Neural cell (in vitro differentiated cells): ENCODE measurements at regions not wholly inside any gene's neighbourhood (a gene's known extent, or its start where the extent isn't known, plus 50 kb on each side); places are given as distances from the start of the nearest gene placed in this dataset.

Source experiments
- H2AFZ ChIP-seq: fragments of 200-600, 300-800 bp; sonication (generic), shearing (Covaris generic); 2 replicates; pipeline ENCODE4 v1.6.0; 2014; ENCODE audit warnings: low read depth, mild to moderate bottlenecking, antibody characterized with exemption, low read length, moderate library complexity
- H3F3A ChIP-seq: fragments of 200-600 bp; shearing (Covaris generic); 2 replicates; pipeline ENCODE4 v1.6.1; 2016; ENCODE audit warnings: mild to moderate bottlenecking, moderate library complexity, mixed read lengths, antibody characterized with exemption, low read length; ENCODE audit not compliant: insufficient read depth, poor library complexity, severe bottlenecking
- H3K27ac ChIP-seq: fragments of 200-600, 300-800 bp; sonication (generic), shearing (Covaris generic); 2 replicates; pipeline ENCODE4 v1.5.1; 2014; ENCODE audit warnings: mild to moderate bottlenecking, low read length, moderate library complexity
- H3K27me3 ChIP-seq: fragments of 300-800, 200-600 bp; sonication (generic), shearing (Covaris generic); 2 replicates; pipeline ENCODE4 v1.6.0; 2014; ENCODE audit warnings: mild to moderate bottlenecking, low read depth, low read length, moderate library complexity; ENCODE audit not compliant: insufficient read depth
- H3K36me3 ChIP-seq: fragments of 300-800, 200-600 bp; sonication (generic), shearing (Covaris generic); 2 replicates; pipeline ENCODE4 v1.5.1; 2014; ENCODE audit warnings: mild to moderate bottlenecking, antibody characterized with exemption, low read length, moderate library complexity; ENCODE audit not compliant: insufficient read depth
- H3K4me2 ChIP-seq: fragments of 300-800, 200-600 bp; sonication (generic), shearing (Covaris generic); 2 replicates; pipeline ENCODE4 v1.6.0; 2014; ENCODE audit warnings: mild to moderate bottlenecking, low read length
- H3K4me3 ChIP-seq: fragments of 300-800, 200-600 bp; sonication (generic), shearing (Covaris generic); 2 replicates; pipeline ENCODE4 v1.5.1; 2014; ENCODE audit warnings: mild to moderate bottlenecking, low read length, moderate library complexity
- H3K79me2 ChIP-seq: fragments of 200-600 bp; shearing (Covaris generic); replicated peaks from 2 replicates; pipeline ENCODE4 v1.6.0; 2014; ENCODE audit warnings: mild to moderate bottlenecking, low read length, moderate library complexity; ENCODE audit not compliant: insufficient read depth
- H3K9ac ChIP-seq: fragments of 300-800, 200-600 bp; sonication (generic), shearing (Covaris generic); 2 replicates; pipeline ENCODE4 v1.6.1; 2016; ENCODE audit warnings: mild to moderate bottlenecking, low read length, mixed read lengths
- H3K9me2 ChIP-seq: fragments of 200-600 bp; shearing (Covaris generic); 2 replicates; pipeline ENCODE4 v1.6.1; 2016; ENCODE audit warnings: mild to moderate bottlenecking, low read length, mixed read lengths; ENCODE audit not compliant: insufficient read depth
- H3K9me3 ChIP-seq: fragments of 200-600, 300-800 bp; sonication (generic), shearing (Covaris generic); 2 replicates; pipeline ENCODE4 v1.6.1; 2016; ENCODE audit warnings: mild to moderate bottlenecking, mixed run types, low read length, moderate library complexity, mixed read lengths
- H4K20me1 ChIP-seq: fragments of 200-600 bp; shearing (Covaris generic); 2 replicates; pipeline ENCODE4 v1.6.1; 2016; ENCODE audit warnings: mild to moderate bottlenecking, mixed run types; ENCODE audit not compliant: insufficient read depth
- CTCF ChIP-seq: fragments of 450-650 bp; IDR thresholded peaks from 2 replicates; pipeline ENCODE4 v1.5.1; 2014; ENCODE audit warnings: antibody characterized with exemption, mild to moderate bottlenecking, moderate library complexity; ENCODE audit not compliant: poor library complexity, severe bottlenecking
- EP300 ChIP-seq: fragments of 450-650 bp; conservative IDR thresholded peaks from 2 replicates; pipeline ENCODE4 v1.6.1; 2014; ENCODE audit warnings: antibody characterized with exemption, mild to moderate bottlenecking, moderate library complexity; ENCODE audit not compliant: poor library complexity, severe bottlenecking
- EZH2 ChIP-seq: fragments of 200-600, 300-800 bp; shearing (Covaris generic), sonication (generic); IDR thresholded peaks from 2 replicates; pipeline ENCODE4 v1.6.1; 2014; ENCODE audit warnings: antibody characterized with exemption, low read length, borderline replicate concordance, mild to moderate bottlenecking; ENCODE audit not compliant: insufficient read depth, poor library complexity, severe bottlenecking
- MXI1 ChIP-seq: fragments of 450-650 bp; conservative IDR thresholded peaks from 2 replicates; pipeline ENCODE4 v1.6.1; 2014; ENCODE audit warnings: antibody characterized with exemption, mild to moderate bottlenecking; ENCODE audit not compliant: poor library complexity, severe bottlenecking
- POLR2AphosphoS5 ChIP-seq: IDR thresholded peaks from 2 replicates; pipeline ENCODE4 v1.6.1; 2012
- RAD21 ChIP-seq: fragments of 450-650 bp; conservative IDR thresholded peaks from 2 replicates; pipeline ENCODE4 v1.6.1; 2014; ENCODE audit warnings: antibody characterized with exemption, mild to moderate bottlenecking, moderate library complexity
- REST ChIP-seq: IDR thresholded peaks from 2 replicates; pipeline ENCODE4 v1.6.1; 2012; ENCODE audit warnings: borderline replicate concordance
- SMC3 ChIP-seq: fragments of 450-650 bp; conservative IDR thresholded peaks from 2 replicates; pipeline ENCODE4 v1.6.1; 2014; ENCODE audit warnings: antibody characterized with exemption, mild to moderate bottlenecking, moderate library complexity; ENCODE audit not compliant: poor library complexity
- TAF1 ChIP-seq: IDR thresholded peaks from 2 replicates; pipeline ENCODE4 v1.6.1; 2012; ENCODE audit warnings: low read depth

GRCh38 chr3:176513604-176514003 lies 683.7 kb downstream of the TBL1XR1 start:
- H4K20me1 ChIP-seq, result no peaks in the 10 kb centered on the region
- no peak overlapping the region for H3K4me2 ChIP-seq
- H3K27me3 ChIP-seq, result no peaks in the 10 kb centered on the region
- no peaks in the 10 kb centered on the region for H3K79me2 ChIP-seq
- H3K36me3 ChIP-seq, result no peaks in the 10 kb centered on the region
- H2AFZ ChIP-seq, result no peak overlapping the region
- H3K9ac ChIP-seq, result no peak overlapping the region
- no peak overlapping the region for H3K27ac ChIP-seq
- H3K9me3 ChIP-seq, result peaks cover 5% of the 10 kb centered on the region
- H3K4me3 ChIP-seq, result no peak overlapping the region
- no peaks in the 10 kb centered on the region for H3K9me2 ChIP-seq
- H3F3A ChIP-seq, result no peaks in the 10 kb centered on the region
- TF ChIP-seq POLR2AphosphoS5, result no peak
- TF ChIP-seq SMC3, result no peak
- TF ChIP-seq RAD21, result no peak
- no peak for TF ChIP-seq EZH2
- no peak for TF ChIP-seq REST
- TF ChIP-seq MXI1, result no peak
- no peak for TF ChIP-seq TAF1
- no peak for TF ChIP-seq EP300
- no peak for TF ChIP-seq CTCF

DNA sequence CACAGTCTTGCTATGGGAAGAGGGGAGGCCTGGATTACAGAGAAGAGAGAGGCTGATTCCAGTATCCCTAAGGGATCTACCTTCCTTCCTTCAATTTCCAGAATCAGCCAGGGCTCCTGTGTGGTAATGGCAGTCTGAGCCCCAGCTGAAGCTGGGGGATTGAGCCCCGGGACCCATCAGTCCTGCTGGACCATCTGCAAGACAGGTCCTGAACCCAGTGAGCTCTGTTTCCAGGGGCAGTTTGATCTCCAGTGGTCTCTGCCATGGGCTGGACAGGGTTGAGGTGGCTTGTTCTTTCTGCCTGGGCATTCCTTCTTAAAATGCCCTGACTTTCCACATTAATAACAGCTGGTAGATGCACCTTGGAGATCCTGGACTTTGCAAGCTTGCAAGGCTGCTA lies 685.2 kb downstream of the TBL1XR1 start:
- H4K20me1 ChIP-seq, result no peaks in the 10 kb centered on the region
- no peak overlapping the region for H3K4me2 ChIP-seq
- no peak overlapping the region for H2AFZ ChIP-seq
- no peaks in the 10 kb centered on the region for H3K9me2 ChIP-seq
- peaks cover 5% of the 10 kb centered on the region for H3K9me3 ChIP-seq
- no peaks in the 10 kb centered on the region for H3K36me3 ChIP-seq
- H3K27me3 ChIP-seq, result no peaks in the 10 kb centered on the region
- H3K9ac ChIP-seq, result no peak overlapping the region
- H3K27ac ChIP-seq, result no peak overlapping the region
- H3K79me2 ChIP-seq, result no peaks in the 10 kb centered on the region
- no peaks in the 10 kb centered on the region for H3F3A ChIP-seq
- TF ChIP-seq MXI1 (no peak), REST (no peak), POLR2AphosphoS5 (no peak), EZH2 (no peak), EP300 (no peak), SMC3 (no peak), RAD21 (no peak), CTCF (no peak), TAF1 (no peak)
- H3K4me3 ChIP-seq, result no peak overlapping the region
